K562 (cell line): ENCODE measurements at regions not wholly inside any gene's neighbourhood (a gene's known extent, or its start where the extent isn't known, plus 50 kb on each side); places are given as distances from the start of the nearest gene placed in this dataset.
A peak's percentile ranks its signal among the peaks of the same experiment; 100 is the strongest.

Source experiments
- ARHGAP35 ChIP-seq: fragments of 450-650 bp; IDR thresholded peaks from 2 replicates; pipeline ENCODE4 v1.6.1; 2018; ENCODE audit not compliant: partially characterized antibody
- C11orf30 ChIP-seq: fragments of 450-650 bp; IDR thresholded peaks from 2 replicates; pipeline ENCODE4 v1.6.1; 2016; ENCODE audit warnings: low read depth, mild to moderate bottlenecking
- CBFA2T2 ChIP-seq: fragments of 450-650 bp; conservative IDR thresholded peaks from 2 replicates; pipeline ENCODE4 v1.6.1; 2017; ENCODE audit warnings: mild to moderate bottlenecking
- CBFA2T3 ChIP-seq: fragments of 450-650 bp; IDR thresholded peaks from 2 replicates; pipeline ENCODE4 v1.6.1; 2017
- CSDE1 ChIP-seq, 2 experiments: fragments of 450-650 bp; IDR thresholded peaks; 2 replicates each; pipeline ENCODE4 v1.6.1; 2016; ENCODE audit warnings: mild to moderate bottlenecking in 1 of 2
- FOXM1 ChIP-seq, 2 experiments: fragments of 450-650 bp in 1 of 2; sonication (generic) in 1 of 2; formaldehyde crosslinking in 1 of 2; IDR thresholded peaks; 2 replicates each; pipeline versions ENCODE4 v1.6.1 to v1.9.0; 2017 to 2022; ENCODE audit warnings: low read depth in 2 of 2, mild to moderate bottlenecking in 2 of 2, missing genetic modification reagents in 1 of 2, moderate library complexity in 1 of 2
- GATA2 ChIP-seq: sonication (generic); formaldehyde crosslinking; IDR thresholded peaks from 2 replicates; pipeline ENCODE4 v1.4.0; 2020; ENCODE audit warnings: mild to moderate bottlenecking, missing genetic modification reagents
- HCFC1 ChIP-seq: IDR thresholded peaks from 2 replicates; pipeline ENCODE4 v1.6.1; 2012; ENCODE audit warnings: low read depth, low read length, improper control_type of control experiment
- HMBOX1 ChIP-seq: sonication (generic); IDR thresholded peaks from 2 replicates; pipeline ENCODE4 v1.6.1; 2016
- KLF16 ChIP-seq: IDR thresholded peaks from 2 replicates; pipeline ENCODE4 v1.6.1; 2016; ENCODE audit warnings: antibody characterized with exemption
- MAFG ChIP-seq: fragments of 450-650 bp; conservative IDR thresholded peaks from 2 replicates; pipeline ENCODE4 v1.6.1; 2016; ENCODE audit warnings: missing genetic modification characterization, missing compliant biosample characterization
- MAFK ChIP-seq: IDR thresholded peaks from 2 replicates; pipeline ENCODE4 v1.6.1; 2011; ENCODE audit warnings: low read length, improper control_type of control experiment
- MLX ChIP-seq, 2 experiments: fragments of 450-650 bp in 1 of 2; sonication (generic) in 1 of 2; formaldehyde crosslinking; conservative IDR thresholded peaks; 2 replicates each; pipeline versions ENCODE4 v1.4.0 to v1.8.1; 2020 to 2022; ENCODE audit warnings: mild to moderate bottlenecking in 1 of 2, missing genetic modification reagents in 1 of 2
- NCOA4 ChIP-seq: fragments of 450-650 bp; IDR thresholded peaks from 2 replicates; pipeline ENCODE4 v1.6.1; 2018; ENCODE audit warnings: mild to moderate bottlenecking; ENCODE audit not compliant: partially characterized antibody
- PHF8 ChIP-seq: fragments of 200-600 bp; sonication (generic); IDR thresholded peaks from 2 replicates; pipeline ENCODE4 v1.6.1; 2012; ENCODE audit warnings: mixed run types, mild to moderate bottlenecking, inconsistent platforms, low read length, moderate library complexity, borderline replicate concordance
- PML ChIP-seq: IDR thresholded peaks from 2 replicates; pipeline ENCODE4 v1.6.1; 2012; ENCODE audit warnings: low read length, inconsistent platforms
- PTRF ChIP-seq: fragments of 450-650 bp; IDR thresholded peaks from 2 replicates; pipeline ENCODE4 v1.6.1; 2016; ENCODE audit warnings: mild to moderate bottlenecking, missing genetic modification characterization, missing compliant biosample characterization
- RBM34 ChIP-seq: fragments of 200-400 bp; formaldehyde crosslinking; IDR thresholded peaks from 2 replicates; pipeline ENCODE4 v1.6.1; 2018; ENCODE audit warnings: low read length, borderline replicate concordance; ENCODE audit not compliant: insufficient read depth
- SMARCB1 ChIP-seq: IDR thresholded peaks from 2 replicates; pipeline ENCODE4 v1.6.1; 2011; ENCODE audit warnings: improper control_type of control experiment, low read depth; ENCODE audit not compliant: insufficient read length
- SNIP1 ChIP-seq: fragments of 450-650 bp; IDR thresholded peaks from 2 replicates; pipeline ENCODE4 v1.7.1; 2017; ENCODE audit warnings: low read depth, mild to moderate bottlenecking
- SRSF9 ChIP-seq: fragments of 200-400 bp; formaldehyde crosslinking; IDR thresholded peaks from 2 replicates; pipeline ENCODE4 v1.6.1; 2017; ENCODE audit warnings: low read depth, low read length, borderline replicate concordance
- STAT5A ChIP-seq: IDR thresholded peaks from 2 replicates; pipeline ENCODE4 v1.6.1; 2012; ENCODE audit warnings: low read length, inconsistent platforms, borderline replicate concordance
- TAF9B ChIP-seq: fragments of 450-650 bp; IDR thresholded peaks from 2 replicates; pipeline ENCODE4 v1.6.1; 2018; ENCODE audit warnings: mild to moderate bottlenecking; ENCODE audit not compliant: partially characterized antibody
- TAL1 ChIP-seq: fragments of 450-650 bp; IDR thresholded peaks from 2 replicates; pipeline ENCODE4 v1.6.1; 2016; ENCODE audit warnings: mild to moderate bottlenecking
- TRIM24 ChIP-seq, 2 experiments: fragments of 450-650 bp; IDR thresholded peaks; 2 replicates each; pipeline ENCODE4 v1.6.1; 2016
- ZNF311 ChIP-seq: fragments of 250-450 bp; sonication (Bioruptor Pico); IDR thresholded peaks from 2 replicates; pipeline ENCODE4 v1.4.0; 2020; ENCODE audit warnings: mild to moderate bottlenecking, moderate library complexity
- ZNF696 ChIP-seq: fragments of 250-450 bp; sonication (Bioruptor Pico); conservative IDR thresholded peaks from 2 replicates; pipeline ENCODE4 v1.4.0; 2020; ENCODE audit warnings: mild to moderate bottlenecking, moderate library complexity

DNA sequence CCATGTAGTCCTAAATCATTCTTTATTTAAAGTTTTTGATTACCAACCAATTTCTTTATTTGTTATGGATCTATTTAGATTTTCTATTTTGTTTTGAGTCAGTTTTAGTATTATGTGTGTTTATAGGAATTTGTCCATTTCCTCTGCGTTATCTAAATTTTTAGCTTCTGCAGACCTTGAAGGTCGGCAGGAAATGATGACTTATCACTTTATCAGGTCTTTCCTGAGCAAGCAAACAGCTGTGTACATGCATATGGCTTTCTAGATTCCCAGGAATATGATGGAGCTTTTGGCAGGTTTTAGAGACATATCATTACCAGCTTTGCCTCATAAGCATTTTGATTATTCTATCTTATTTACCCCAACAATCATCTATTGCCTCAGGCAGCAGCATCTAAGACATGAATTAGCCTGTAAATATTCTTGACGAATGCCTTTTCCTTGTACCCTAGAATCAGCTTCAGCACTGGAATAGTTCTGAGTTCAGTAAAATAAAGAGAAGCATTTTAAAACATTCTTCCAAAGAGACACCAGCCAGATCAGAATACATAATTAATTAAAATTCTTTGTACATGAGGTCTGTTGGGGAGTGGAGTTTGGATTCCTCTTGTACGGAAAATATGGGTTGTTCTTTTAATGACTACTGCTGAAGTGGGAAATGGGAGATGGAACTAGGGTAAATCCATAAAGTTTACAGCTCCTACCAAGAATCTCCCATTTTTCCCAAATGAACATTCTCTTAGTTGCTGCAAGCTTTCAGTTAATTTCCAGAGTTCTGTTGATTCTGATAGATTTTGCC is 408.8 kb upstream of the SEMA3C start (continued):
- TF ChIP-seq PHF8, result no peak
- peak; percentile 49; the same call in 1 of the 2 replicates for TF ChIP-seq FOXM1 (IDR thresholded peaks at IDR 0.05; ENCODE audit: low read depth)
- no peak for TF ChIP-seq FOXM1 (CRISPR knock-in tag; IDR thresholded peaks at IDR 0.05; ENCODE audit: low read depth)
- no peak for TF ChIP-seq ARHGAP35
- TF ChIP-seq PTRF (tag), result no peak
- TF ChIP-seq NCOA4, result no peak
- TF ChIP-seq TAL1, result peak; percentile 81
- no peak for TF ChIP-seq ZNF311 (CRISPR knock-in tag)
- TF ChIP-seq CSDE1 (IDR thresholded peaks at IDR 0.05), result no peak
- TF ChIP-seq C11orf30, result peak; percentile 82
- peak; percentile 90 for TF ChIP-seq CBFA2T3
- TF ChIP-seq HCFC1, result no peak
- peak; percentile 71; the same call in 1 of the 2 replicates for TF ChIP-seq PML
- no peak for TF ChIP-seq SNIP1
- TF ChIP-seq MAFG (tag), result peak; percentile 72
- no peak for TF ChIP-seq MLX (CRISPR knock-in tag; conservative IDR thresholded peaks at IDR 0.05)
- TF ChIP-seq CBFA2T2, result peak; percentile 82
- no peak for TF ChIP-seq SRSF9
- TF ChIP-seq SMARCB1, result no peak
- TF ChIP-seq MAFK, result peak; percentile 37; the same call in 1 of the 2 replicates
- peak; percentile 61 for TF ChIP-seq STAT5A
- peak; percentile 83 to 87 for TF ChIP-seq TRIM24 (IDR thresholded peaks at IDR 0.05)
- TF ChIP-seq RBM34, result no peak
- TF ChIP-seq GATA2 (CRISPR knock-in tag), result no peak
- no peak for TF ChIP-seq ZNF696 (CRISPR knock-in tag)
- no peak for TF ChIP-seq HMBOX1
- peak; percentile 48; the same call in 1 of the 2 replicates for TF ChIP-seq KLF16
- no peak for TF ChIP-seq TAF9B
